ENCODE measurements at regions not wholly inside any gene's neighbourhood (a gene's known extent, or its start where the extent isn't known, plus 50 kb on each side); places are given as distances from the start of the nearest gene placed in this dataset.

DNA sequence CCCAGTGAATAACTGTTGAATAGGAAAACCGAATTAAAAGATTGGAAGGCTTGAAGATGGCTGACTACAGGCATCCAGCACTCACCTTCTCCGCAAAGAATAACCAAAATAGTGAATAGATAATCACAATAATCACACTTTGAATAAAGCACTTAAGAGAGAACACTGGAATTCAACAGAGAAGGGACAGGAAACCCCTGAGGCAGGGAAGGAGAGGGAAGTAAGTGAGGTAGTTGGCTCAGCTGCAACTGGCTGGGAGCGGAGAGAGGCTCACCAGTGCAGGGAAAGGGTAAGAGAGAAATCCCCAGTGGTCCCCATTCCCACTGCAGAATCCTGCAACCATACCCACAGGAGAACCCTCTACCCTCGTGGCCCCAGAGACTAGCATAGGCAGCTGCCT is 246.6 kb upstream of the NCKAP5 start:
- DNase-seq, result no peak

DNA sequence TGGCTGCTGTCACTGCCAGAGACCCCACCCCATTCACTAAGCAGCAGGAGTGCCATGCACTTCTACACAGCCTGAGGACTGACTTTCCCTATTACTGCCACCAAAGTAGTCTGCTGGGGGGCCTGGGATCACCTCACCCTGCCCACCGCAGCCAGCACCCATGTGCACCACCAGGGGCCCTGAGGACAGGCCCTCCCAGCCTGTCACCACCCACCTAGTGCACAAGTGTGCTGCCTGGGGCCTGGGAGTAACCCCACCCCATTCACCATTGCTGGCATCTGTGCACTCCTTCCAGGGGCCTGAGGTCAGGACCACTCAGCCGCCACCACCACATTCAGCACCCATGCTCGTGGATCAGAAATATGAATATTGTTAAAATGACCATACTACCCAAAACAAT is 247.8 kb upstream of the NCKAP5 start:
- DNase-seq, result no peak

DNA sequence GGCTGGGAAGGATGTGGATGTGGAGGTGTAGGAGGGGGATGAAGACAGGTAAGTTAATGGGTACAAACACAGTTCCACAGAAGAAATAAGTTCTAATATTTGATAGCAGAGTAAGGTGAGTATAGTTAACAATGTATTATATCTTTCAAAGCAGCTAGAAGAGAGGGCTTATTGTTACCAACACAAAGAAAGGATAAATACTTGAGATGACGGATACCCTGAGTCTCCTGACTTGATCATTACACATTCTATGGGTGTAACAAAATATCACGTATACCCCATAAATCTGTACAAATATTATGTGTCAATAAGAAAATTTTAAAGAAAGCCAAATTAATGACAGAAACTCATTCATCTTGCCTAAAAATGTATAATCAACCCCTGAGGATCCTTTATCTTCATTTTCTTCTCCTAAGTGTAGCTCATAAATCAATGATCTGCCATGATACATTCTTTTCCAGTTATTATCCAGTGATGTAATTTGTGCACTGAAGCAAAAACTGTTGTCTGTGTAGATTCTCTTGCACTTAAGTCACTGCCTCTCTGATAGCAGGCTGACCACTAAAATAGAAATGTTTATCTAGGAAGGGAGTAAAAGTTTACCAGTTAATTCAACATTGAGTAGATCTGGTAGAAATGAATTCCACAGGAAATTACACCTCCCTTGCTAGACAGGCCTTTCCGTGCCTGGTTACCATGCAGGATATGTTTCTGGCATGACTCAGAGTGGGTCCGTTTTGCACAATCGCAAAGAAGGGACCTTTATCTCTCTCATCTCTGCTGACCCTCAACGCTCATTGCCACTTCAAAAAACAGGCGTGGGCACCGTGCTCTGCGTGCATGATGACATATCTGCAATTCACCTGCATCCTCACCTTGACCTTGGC is 249.7 kb upstream of the NCKAP5 start:
- no peak for DNase-seq

DNA sequence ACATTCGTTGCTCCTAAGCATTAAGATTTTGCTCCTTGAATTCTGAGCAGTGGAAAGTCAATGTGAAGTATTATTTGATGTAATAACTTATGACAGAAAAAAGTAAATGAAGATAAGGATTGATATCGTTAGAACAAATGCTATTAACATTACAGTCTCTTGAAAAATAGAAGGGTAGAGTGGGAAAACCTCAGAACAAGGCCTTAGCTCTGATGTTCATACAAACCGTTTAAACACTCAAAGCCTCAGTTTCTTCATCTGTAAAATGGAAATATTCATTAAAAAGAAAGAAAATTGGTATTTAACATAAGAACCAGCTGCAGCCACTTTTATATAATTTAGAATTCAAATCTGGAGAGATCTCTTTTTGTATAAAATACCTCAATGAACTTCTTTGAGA is 250.4 kb upstream of the NCKAP5 start:
- DNase-seq, result no peak

DNA sequence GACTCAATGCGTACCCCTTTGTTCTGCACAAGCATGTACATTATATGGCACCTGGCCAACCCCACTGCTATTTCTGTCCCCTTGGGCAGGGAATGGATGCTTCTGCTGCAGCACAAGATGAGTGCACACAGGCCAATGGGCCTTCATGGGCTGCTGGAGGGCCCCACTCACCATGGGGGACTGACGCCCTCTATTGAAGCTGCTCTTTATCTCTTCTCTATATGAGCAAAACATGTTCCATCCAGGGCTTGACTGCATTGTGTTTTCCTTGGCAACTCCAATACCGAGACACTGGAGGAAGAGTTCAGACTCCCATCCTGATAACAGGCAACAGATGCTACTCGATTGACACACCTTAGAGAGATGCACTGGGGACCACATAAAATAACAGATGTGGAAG is 251.6 kb upstream of the NCKAP5 start:
- no peak for DNase-seq

DNA sequence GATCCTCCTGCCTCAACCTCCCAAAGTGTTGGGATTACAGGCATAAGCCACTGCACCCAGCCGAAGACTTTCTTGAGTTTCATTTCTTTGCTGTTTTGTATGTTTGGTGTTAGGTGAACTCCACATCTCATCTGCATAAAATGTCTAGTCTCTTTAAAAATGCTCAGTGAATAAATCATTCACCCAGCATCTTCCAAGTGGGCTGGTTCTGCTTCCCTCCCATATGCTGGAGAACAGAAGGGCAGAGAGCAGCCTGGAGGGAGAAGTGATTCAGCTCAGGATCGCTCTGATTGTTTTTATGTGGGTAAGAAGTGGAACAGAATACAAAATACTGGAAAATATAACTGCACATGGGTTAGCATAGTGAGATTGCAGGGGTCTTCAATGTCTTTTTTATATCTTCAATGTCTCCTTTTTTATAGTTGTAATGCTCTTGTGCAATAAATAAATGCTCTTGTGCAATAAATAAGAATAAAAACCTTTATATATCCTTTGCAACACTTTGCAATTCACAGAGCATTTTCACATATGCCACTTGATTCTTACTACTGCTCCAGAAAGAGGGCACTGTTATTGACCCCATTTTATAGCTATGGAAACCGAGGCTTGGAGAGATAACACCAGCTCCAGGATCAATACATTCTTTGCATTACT is 253.0 kb upstream of the NCKAP5 start:
- DNase-seq, result no peak

DNA sequence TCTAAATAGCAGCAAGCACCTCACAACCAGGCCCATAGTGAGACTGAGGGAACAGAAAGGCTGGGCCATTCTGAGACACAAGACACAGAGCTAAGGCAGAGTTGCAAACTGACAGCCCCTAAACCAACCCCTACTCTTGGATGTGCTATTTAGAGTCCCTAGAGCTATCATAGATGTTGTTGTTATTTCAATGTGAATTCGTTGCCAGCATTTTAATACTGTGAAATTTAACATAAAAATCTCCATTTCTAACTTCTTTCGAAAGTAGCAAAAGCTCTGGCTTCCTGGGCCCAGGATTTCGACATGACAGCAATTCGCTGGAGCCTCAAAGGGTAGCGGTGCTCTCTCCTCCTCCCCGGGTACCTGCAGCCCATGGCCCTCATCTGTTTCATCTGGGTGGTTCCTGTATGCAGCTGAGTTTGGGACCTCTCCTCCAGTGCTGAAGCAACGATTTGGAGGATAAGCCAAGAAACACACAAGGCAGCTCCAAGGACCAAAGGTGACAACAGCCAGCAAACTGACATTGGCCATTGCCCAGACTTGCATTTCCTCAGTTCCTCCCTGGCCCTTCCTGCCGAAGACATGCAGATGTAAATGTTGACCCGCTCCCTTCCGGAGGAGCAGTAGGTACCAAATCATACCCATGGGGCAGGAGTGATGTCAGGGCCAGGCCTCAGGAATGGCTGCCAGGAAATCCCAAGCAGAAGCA is 254.4 kb upstream of the NCKAP5 start:
- DNase-seq, result no peak

DNA sequence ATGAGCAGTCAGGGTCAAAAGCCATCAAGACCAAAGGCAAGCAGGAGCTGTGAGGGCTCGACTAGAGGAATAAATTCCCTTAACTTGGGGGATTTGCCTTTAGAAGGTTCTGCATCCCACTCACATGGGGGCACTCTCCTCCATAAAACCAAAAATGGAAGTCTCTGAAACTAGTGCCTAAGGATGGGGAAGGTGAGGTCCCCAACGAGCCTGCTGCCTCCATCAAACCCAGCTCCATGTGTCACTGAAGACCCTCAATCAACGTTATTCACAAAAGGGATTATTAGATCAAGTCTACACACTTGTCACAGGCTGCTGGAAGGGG is 254.9 kb upstream of the NCKAP5 start:
- DNase-seq, result no peak

DNA sequence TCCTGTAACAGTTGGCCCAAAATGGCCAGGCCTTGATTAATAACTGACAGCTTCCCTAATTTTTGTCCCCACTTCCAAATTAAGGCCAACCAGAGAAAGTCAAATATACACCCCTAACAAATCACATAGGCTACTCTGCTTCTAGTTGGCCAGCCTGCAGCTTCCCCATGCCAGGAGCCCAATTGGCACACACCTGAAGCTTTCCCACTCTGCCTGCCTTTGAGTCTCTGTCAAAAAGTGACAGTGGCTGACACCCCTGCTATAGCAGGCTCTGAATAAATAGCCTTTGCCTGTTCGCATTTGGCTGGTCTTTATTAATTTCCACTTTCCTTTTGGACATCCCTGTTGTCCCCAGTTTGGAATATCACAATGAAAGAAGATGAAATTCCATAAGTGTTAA is 256.6 kb upstream of the NCKAP5 start:
- DNase-seq, result no peak

DNA sequence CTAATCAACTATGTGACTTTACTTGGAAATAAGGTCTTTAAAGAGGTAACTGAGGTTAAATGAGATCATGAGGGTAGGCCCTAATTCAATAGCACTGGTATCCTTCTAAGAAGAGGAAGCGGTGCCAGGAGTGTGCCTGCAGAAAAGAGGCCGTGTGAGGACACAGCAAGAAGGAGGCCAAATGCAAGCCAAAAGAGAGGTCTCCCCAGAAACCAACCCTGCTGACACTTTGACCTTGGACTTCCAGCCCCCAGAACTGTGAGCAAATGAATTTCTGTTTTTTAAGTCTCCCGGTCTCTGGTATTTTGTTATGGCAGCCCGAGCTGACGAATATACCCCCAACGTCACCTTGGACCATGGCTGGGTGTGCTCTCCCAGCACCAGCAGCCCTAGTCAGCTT is 257.5 kb upstream of the NCKAP5 start:
- no peak for DNase-seq

DNA sequence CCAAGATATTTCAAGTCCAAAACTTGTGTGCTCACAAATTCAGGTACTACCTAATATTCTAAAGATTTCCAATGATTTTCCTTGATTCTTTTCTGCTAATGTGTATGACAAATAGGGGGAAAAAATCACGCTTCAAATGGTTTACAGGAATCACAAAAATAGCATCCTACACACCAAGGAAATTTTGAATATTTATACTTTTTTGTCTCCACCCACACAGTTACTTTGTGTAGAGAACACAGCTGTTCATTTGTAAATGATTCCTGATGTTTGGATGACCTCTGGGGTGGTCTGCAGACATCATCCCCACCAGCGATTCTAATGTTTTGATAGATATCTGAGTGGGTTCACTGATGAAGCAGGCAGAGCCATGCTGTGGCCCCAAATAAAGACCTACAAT is 260.6 kb upstream of the NCKAP5 start:
- DNase-seq, result no peak

DNA sequence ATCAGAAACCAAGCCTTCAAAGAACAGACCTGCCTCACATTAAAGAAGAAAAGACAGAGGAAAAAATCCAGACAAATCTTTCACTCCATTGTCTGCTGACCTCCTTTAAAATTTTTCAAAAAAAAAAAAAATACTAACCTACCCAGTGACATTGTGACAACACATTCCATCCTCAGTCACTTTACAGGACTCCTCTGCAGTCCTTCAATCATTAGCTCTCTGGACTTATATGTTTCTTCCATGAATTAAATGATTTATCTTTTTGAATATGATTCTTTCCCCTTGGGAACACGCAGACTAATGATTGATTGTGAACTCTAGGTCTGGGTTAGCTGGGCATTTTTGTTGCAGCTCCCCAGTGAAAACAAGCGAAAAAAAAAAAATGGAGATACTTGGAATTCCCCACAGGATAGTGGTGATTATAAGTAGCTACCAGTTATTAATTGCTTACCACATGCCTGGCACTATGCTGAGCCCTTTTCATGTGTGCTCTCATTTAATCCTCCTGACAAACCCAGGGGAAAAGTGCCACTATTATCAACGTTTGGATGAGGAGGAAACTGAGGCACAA is 261.3 kb upstream of the NCKAP5 start:
- DNase-seq, result no peak

DNA sequence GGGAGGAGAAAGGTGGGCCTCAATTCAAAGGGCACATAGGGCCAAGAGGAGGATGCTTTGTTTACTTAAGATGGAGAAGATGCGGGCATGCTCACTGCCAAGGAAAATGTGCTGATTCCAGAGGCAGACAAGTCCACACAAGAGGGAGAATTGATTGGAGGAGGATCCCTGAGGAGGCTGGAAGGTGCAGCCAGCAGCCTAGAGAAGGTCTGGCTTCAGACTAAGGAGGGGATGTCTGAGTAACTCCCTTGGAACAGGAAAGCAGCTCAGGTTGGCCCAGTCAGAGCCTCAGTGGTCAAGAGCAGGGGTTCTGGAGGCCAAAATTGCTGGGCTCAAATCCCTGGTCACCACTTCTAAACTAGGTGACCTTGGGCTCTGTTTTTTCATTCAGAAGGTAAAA is 265.5 kb upstream of the NCKAP5 start:
- no peak for DNase-seq

DNA sequence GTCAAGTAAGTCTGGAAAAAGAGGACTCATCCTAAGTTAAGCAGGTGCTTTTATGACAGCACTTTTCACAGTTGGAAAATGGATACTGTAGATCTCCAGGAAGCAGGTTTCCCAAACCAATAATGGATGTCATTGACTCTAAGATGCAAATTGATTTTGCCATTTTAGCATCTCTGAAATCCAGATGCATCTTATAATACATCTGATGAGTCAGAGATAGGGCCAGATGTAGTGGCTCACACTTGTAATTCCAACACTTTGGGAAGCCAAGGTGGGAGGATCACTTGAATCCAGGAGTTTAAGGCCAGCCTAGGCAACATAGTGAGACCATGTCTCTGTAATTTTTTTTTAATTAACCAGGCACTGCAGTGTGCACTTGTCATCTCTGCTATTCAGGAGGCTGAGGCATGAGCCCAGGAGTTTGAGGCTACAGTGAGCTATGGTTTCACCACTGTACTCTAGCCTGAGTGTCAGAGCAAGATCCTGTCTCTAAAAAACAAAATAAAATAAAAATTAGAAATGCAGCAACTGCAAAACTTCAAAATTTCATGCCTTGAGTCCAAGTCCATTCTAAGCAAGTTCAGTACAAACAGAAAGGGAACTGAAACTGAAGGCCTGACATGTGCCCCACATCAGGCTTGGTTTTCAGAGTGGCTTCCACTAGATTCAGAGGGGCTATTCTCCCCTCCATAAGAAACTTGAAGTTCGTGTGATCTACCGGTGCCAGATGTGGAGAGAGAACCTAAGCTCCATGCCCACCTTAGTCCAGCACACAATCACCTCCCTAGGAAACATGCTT is 267.8 kb upstream of the NCKAP5 start:
- no peak for DNase-seq

DNA sequence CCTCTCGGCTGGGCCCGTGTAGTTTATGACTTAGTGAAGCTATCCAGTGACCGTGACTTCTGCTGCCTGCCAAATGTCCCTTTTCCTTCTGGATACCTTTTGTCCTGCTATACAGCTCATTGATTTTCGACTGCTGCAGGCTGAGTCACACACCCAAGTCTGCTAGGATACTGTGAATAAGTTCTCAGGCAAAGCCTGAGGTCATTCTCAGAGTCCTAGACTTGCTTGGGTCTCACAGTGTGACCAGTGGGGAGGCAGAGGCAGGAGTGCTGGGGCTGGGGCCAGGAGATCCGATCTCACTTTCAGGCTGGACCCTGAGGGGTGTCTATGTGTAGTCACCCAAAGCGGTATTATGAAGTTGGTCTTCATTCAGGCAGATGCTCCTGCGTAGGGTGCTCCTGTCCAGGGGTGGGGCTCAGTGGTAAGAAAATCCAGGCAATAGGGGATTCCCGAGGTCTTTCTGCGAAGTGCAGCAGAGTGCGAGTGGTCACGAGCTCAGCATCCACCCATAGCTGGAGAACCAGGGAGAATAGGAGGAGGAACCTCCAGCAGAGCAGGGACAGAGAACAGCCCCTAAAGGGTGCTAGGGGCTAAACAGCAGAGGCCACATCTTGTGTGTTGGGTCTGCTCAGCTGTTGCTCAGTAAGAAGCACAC is 268.6 kb upstream of the NCKAP5 start:
- no peak for DNase-seq

DNA sequence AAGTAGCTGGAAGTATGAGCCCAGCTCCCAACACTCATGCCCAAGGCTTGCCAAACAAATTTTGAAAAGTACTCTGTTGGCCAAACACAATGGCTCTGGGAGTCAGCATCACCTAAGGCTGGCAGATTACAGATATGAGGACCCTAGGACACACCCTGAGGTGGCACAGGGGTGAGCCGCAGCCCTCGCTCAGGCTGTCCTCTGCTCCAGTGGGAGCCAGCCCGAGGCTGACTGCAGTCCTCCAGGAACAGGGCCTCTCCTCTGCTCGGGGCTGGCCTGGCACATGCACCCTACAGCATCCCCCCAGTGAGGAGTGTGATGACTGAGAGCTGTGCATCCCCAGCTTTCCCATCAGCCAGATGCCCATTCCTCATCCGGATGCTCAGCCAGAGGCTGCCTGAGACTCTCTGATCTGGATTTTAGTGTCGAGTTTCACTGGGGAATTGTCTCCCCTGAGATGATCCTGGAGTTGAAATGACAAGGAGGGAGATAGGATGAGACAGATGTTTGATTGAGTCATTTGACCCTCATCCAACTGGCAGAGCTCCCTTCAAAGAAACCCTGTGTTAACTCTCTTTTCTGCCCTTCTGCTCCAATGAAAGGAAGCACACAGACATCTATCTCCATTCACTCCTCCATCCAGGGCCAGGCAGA is 269.3 kb upstream of the NCKAP5 start:
- no peak for DNase-seq

DNA sequence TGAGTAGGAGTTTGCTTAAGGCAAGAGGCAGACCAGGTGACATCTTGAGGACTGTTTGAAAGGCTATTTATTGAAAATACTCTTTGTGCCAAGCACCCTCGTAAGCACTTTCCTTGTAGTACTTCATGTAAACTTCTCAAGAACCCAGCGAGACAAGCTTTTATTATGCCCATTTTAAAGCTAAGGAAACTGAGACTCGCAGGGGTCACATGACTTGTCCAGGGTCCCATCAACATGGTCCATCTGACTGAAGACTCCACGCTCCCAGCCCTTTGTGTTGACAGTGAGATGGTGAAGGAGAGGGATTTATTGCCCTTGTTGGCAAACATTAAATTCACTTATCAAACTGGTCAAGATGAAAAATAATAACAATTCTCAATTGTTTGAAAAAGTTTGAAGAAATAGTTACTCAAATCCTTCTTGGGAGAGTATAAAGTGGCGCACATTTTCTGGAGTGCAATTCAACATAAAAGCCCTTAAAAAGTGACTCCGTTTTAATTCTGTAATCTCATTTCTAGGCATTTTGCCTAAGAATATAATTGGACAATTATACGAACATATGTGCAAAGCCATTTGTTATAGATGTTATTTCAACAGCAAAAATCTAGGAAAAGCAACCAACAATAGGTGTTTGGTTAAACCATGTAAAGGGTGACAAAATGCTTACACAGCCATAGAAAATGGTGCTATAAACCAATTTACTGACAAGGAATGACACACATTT is 270.5 kb upstream of the NCKAP5 start:
- no peak for DNase-seq

DNA sequence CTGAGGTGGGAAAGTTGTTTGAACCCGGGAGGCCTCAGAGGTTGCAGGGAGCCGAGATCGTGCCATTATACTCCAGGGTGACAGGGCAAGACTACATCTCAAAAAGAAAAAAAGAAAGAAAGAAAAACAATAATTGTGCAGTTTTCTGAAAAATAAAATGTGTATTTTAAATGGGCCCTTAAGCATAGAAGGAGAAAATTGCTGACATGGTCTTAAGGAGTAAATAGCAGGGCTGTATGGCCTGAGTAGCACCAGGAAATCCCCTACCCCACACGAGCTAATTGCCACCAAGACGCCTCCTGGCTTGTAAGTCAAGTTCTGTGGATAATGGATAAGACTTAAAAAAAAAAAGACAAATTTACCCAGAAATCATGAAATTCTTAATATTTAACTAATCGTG is 271.4 kb upstream of the NCKAP5 start:
- DNase-seq, result no peak

DNA sequence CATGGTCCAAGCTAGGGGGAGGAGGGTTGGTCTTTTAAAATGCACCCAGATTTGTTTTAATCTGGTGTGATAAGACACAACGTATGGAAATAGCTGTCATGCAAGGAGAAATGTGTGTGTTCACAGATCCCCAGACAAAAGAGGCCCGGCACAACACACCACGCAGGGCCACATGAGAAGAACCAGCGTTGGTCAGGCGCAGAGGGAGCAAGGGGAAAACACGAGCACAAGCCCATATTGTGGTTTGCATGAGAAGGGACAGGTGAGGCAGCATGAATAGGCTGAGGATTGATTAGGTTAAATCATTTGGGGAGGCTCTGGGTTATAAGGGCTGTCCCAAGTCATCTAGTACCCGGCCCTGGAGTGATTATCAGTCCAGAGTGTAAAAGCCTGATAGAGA is 272.5 kb upstream of the NCKAP5 start:
- DNase-seq, result no peak

DNA sequence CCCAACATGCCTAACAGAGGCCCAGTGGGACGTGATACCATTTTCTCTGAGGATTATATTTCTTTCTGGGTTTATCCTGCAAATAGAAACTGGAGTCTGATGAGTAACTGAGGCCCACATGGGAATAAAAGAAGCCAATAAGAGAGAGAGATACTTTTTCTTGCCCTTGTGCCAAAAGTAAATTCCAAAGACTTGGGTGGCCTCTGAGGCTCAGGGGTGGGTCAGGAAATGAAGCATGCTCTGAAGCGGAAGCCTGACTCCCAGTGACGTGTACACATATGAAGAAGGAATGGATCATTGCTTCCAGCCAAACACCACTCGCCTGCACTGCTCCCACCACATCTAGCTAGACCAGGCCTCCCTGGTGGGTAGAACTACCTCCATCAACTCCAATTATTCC is 273.6 kb upstream of the NCKAP5 start:
- DNase-seq, result no peak

DNA sequence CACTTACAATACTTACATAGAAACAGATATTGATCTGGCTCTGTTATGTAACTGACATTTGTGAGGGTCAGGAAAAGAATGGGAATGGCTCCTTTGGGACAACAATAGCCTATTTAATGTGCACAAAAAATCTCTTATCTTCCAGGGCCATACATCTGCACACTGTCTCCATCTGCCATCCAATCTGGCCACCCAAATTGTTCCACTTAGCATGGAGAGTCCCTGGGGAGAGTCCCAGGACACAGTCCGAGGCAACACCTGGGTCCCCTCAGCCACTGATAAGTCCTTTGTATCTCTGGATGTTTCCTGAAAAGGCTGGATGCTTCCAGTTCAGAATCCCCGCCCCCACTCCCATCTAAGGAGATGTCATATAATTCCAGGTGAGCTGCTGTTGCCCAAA is 274.2 kb upstream of the NCKAP5 start:
- no peak for DNase-seq
